OCI-M1 (cell line): ENCODE measurements at regions not wholly inside any gene's neighbourhood (a gene's known extent, or its start where the extent isn't known, plus 50 kb on each side); places are given as distances from the start of the nearest gene placed in this dataset.
"Not testable (repeated sequence)": the region's sequence is repeated elsewhere in the genome, so short reads cannot be mapped to it uniquely, and the experiment has no call there.

ENCODE experiments used
- DNase-seq: peaks from one replicate; lab custom pipeline; 2025; lab: John Stamatoyannopoulos, UW

DNA sequence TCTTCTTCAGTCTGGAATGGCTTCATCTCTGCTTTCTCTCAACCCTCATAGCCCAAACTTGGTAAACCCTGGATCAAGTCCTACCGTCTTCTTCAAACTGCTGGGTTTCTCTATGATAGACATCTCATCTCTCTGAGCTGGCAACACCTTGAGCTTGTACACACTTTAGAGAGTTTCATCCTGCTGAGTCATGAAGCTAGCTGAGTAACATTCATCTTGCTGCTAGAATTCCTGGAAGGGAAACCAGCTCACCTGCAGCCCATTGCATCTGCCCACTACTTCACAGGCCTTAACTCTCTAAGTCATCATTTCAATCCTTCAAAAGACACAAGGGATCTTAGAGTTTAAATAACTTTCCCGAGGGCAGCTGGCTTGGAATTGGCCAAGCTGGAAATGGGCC, 175.5 kb upstream of the RORA start:
- no peak for DNase-seq

DNA sequence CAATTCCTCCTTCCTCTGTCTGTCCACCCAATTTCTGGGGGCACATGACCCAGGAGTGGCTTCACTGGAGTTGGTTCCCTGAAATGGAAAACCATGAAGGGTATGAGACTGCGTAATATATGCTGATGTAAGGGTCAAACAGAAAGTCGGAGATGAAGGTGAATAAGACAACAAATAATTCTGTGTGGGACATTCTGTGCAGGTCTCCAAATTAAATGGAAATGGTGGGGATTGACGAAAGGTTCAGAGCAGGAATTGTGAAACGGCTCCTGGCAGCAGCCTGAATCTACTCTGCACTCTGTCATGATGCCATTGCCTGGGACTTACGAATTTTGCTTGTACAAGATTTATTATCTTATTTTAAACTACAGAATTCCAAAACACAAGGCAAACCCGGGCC, 174.8 kb upstream of the RORA start:
- DNase-seq = no peak

- no peak for DNase-seq
These were observed 173.0 kb upstream of the RORA start for GRCh38 chr15:61401903-61402698.

GRCh38 chr15:61398310-61398709, 169.2 kb upstream of the RORA start:
- no peak for DNase-seq

DNA sequence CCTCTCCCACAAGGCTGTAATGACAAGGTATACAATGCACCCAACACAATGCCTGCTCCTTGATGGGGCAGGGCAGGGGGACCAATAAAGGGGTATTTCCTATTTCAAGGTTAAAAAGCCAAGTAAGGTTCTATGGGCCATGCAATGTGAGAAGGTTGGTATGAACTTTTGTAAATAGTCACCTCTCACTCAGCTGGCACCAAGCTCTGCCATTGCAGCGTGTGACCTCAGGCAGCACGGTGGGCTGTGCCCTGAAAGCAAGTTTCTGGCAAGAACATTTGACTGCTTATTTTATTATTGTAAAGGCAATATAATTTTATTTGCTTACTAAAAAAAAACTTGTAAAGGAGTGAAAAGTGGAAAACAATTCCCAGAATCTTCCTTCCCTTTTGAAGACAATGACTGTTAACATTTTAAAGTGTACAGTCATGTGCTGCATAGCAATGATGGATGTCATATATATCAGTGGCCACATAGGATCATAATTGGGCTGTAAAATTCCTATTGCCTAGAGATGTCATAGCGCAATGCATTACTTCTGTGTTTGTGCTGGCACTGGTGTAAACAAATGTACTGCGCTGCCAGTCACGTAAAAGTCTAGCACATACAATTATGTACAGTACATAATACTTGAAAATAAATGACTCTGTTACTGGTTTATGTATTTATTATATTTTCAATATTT, 167.3 kb upstream of the RORA start:
- no peak for DNase-seq

GRCh38 chr15:61393949-61394348, 164.8 kb upstream of the RORA start:
- DNase-seq = peak; percentile 61

DNA sequence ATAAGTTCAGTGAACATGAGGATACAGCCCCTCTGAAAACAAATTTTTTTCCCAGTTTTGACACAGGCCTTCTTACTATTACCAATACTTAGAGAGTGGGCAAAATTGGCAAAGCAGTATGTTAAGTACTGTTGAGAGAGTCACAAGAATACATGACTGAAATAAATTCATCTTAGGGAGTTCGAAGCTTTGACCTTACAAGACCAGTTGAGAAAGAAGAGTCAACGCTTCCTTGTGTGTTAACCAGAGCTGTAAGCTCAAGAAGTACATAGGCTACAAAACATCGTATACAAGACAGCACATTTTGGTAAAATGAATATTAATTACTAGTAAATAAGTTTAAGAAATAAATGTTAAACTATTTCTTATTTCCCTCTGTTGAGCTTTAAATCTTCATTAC, 164.4 kb upstream of the RORA start:
- peak; percentile 29 for DNase-seq

GRCh38 chr15:61390138-61390537, 161.0 kb upstream of the RORA start:
- peak; percentile 29 for DNase-seq

DNA sequence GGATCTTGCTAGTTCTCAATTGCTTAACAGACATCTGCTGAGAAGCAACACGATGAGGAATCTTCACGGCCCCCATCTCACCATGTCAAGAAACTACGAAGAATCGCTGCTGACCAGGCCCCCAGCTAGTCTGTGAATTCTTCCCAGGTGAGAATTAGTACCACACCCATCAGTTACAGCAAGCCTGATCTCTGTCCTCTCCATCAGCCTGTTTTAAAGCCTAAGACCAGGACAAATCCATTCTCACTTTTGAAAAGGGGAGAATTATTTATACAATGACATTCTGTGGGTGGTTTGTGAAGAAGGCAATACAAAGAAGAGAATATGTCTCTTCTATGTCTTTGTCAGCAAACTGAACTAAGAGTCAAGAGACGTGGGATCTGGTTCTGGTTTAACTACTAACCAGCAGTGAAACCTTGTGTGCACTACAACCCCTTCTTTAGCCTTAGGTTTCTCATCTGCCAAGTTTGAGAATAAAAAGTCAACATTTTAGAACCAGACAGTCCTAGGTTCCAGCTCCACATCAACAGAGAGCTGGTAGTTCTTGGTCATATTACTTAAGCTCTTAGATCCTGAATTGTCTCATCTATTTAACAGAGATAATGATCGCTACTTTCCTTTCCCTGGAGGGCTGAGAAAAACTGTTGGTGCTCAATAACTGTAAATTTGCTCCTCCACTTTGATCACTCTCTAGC, 160.4 kb upstream of the RORA start:
- DNase-seq = no peak

DNA sequence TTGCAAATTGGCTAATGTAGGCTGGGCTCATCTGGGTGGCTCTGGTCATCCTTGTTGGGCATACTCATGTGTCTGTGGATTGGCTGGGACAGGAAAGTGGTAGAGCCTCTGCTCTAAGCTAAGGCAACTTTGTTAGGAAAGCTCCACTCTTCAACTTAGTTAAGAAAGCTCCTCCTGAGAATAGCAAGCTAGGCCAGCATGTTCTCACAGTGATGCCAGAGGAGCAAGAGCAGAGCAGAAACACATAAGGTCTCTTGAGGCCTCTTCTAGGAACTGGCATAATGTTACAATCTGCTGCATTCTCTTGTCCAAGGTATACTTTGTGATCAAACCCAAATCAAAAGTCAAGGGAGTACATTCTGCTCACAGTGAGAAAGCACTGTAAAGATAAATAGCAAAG, 158.6 kb upstream of the RORA start:
- no peak for DNase-seq

DNA sequence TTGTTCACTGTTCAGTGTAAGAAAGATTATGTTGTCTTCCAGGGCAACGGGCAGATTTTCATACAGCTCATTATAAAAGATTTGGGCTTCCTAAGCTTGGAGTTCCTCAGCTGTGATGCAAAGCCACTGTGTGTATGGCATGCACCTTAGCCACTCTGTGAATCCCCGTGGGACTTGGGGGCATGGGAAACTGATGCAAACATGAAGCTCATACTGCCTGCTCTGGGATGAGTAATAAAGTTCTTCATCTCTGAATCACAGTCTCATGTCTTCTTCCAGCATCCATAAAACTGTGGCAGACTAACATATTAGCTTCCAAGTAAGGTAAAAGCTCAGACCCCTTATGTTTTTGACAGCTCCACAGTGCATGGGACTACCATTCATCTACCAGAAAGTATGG, 154.3 kb upstream of the RORA start:
- no peak for DNase-seq

DNA sequence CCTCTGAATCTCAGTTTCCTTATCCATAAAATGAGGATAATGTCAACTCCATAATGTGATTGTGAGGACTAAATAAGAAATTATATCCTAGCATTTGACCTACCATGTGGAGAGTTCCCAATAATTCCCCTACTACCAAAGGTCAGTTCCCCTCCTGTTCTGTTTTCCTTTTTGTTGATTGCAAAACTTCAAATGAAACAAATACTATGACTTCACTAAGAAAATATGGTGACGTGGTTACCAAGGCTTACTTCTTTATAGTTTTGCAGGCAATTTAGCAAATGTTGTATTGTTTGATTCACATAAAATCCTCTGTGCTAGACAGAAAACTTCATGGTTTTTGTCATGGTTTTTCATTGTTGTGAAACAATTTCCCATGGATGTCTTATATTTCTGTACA, 153.8 kb upstream of the RORA start:
- DNase-seq = no peak

DNA sequence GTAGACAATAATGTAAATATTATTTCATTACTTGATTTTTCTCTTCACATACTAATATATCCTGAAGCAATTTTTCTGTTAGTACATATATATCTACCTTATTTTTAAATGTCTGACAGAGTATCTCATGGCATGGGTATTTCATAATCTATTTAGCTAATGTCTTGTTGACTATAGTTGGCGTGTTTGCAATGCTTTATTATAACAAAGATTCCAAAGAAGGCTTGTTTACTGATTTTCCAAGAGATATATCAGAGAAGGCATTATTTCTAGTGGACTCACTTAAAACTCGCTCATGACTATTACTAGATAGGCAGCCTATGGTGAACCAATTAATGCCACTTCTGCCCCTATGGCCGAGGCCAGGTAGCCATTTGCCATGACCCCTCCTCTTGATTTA, 152.4 kb upstream of the RORA start:
- no peak for DNase-seq

GRCh38 chr15:61380270-61380669, 151.2 kb upstream of the RORA start:
- no peak for DNase-seq

GRCh38 chr15:61379005-61379404, 149.9 kb upstream of the RORA start:
- no peak for DNase-seq

DNA sequence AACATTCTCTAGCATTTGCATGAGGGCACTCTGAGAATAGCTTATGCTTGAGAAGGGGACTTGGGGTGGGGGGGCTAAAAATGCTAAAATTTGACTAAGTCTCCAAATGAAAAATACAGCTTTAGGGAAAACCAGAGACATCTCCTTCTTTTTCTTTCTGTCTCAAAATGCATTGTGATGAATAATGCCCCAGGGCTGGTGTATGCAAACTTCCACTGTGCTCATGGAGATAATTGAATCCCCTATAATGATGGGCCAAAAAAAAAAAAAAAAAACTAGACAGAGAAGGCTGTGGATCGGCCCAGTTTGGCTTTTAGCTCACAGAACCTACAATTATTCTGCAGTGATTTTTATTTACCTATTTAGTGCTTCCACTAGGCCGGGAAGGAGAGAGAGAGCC, 147.9 kb upstream of the RORA start:
- no peak for DNase-seq

DNA sequence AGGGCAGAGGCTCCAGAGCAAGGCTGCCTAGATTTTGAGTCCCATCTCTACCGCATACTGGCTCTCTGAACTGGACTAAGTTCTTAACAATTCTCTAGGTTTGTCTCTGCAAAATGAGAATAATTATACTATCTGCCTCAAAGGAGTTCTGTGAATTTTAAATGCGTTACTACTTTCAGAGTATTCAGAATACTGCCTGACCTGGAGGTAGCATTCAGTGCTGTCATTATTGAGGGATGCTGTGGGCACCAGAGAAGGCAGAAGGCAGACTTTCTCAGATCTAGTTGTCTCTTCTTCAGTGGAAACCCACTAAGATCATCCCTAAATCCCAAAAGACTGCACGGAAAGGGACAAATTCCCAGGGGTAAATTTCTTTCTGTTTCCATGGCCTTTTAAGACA, 147.4 kb upstream of the RORA start:
- DNase-seq = no peak

GRCh38 chr15:61374848-61375247, 145.7 kb upstream of the RORA start:
- DNase-seq = no peak

- DNase-seq = no peak
These were observed 138.9 kb upstream of the RORA start for GRCh38 chr15:61367953-61368352.

DNA sequence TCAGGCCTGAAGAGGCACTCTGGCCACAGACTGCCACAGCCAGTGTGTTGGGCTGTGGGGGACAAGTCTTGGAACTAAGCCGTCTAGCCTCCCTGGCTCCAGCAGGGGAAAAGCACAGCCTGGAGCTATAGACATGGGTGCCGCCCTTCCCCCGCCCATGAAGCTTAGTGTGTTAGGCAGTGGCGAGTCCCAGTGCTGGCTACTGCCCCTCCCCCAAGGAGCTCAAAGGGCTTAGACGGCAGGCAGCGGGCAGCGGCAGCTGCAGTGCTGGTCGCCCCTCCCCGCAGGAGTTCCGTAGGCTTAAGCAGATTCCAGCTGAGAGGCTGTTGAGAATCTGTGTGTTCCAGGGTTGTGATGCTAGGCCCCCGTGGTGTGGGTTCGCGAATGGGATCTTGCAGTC, 135.8 kb upstream of the RORA start:
- no peak for DNase-seq

DNA sequence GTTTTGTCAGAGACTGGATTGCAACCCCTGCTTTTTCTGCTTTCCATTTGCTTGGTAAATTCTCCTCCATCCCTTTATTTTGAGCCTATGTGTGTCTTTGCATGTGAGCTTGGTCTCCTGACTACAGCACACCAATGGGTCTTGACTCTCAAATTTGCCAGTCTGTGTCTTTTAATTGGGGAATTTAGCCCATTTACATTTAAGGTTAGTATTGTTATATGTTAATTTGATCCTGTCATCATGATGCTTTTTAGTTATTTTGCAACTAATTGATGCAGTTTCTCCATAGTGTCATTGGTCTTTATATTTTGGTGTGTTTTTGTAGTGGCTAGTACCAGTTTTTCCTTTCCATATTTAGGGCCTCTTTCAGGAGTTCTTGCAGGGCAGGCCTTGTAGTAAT, 133.8 kb upstream of the RORA start:
- not testable (repeated sequence) for DNase-seq

DNA sequence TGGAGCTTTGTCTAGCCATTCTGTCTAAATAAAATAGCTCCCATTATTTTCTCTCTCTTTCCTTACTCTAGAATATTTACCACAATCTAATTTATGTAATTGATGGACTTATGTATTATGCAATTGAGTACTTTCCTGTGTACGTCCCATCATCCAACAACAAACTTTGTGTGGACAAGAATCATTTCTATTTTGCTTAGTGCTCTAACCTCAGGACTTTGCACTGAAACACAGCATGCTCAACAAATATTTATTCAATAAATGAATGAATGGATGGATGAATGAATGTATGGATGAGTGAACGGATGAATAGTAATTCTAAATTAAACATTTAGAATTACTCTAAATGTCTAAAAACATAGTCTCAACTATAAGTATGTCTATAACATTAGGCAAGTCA, 115.2 kb upstream of the RORA start:
- no peak for DNase-seq

GRCh38 chr15:61342390-61342789, 113.3 kb upstream of the RORA start:
- DNase-seq = no peak
